Rectal smooth muscle tissue (tissue), 1 donor: ENCODE measurements at regions not wholly inside any gene's neighbourhood (a gene's known extent, or its start where the extent isn't known, plus 50 kb on each side); places are given as distances from the start of the nearest gene placed in this dataset.
"Not testable (repeated sequence)": the region's sequence is repeated elsewhere in the genome, so short reads cannot be mapped to it uniquely, and the experiment has no call there.

Experiments used
- H3K27ac ChIP-seq: one replicate; pipeline ENCODE4 v1.7.0; 2013; ENCODE audit warnings: low read depth, low read length, inconsistent platforms
- H3K27me3 ChIP-seq: one replicate; pipeline ENCODE4 v1.7.0; 2013; ENCODE audit warnings: low read length; ENCODE audit not compliant: control insufficient read depth, insufficient read depth
- H3K36me3 ChIP-seq: one replicate; pipeline ENCODE4 v1.7.0; 2013; ENCODE audit warnings: low read length; ENCODE audit not compliant: control insufficient read depth, insufficient read depth
- H3K4me1 ChIP-seq: one replicate; pipeline ENCODE4 v1.7.0; 2013; ENCODE audit warnings: low read length; ENCODE audit not compliant: control insufficient read depth, insufficient read depth
- H3K4me3 ChIP-seq: one replicate; pipeline ENCODE4 v1.7.0; 2013; ENCODE audit warnings: low read length
- H3K9ac ChIP-seq: one replicate; pipeline ENCODE4 v1.7.0; 2013; ENCODE audit warnings: low read length

DNA sequence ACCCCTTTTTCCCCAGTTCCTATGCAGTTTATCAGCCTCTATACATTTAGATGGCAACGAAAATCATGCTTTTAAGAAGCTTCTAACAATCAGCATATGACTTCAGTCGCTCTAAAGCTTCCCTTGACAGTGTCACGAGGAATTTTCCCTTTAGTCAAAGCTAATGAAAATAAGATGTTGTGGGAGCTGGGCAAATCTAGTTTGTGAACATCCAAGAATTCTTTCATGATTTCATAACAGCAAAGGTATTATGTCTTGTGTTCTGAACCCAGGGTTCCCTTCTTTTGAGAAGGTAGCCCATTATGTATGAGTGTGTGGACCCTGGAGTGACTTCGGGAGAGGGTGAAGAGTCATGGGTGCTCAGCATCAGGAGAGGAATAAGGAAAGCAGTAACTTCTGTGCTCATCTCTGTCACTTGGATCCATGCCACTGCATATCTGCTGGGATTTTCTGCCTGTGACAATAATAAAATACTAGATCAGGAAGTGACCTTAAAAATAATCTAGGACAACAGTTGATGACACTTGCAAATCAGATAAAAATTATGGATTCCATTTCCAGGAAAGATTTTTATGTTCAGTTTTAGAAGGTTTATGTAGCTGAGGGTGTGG is 102.4 kb downstream of the PCSK1 start:
- Histone ChIP-seq H3K4me3 (no peak overlapping the region), H3K27ac (no peak overlapping the region), H3K4me1 (no peaks in the 10 kb centered on the region), H3K36me3 (no peaks in the 10 kb centered on the region), H3K9ac (no peak overlapping the region), H3K27me3 (no peaks in the 10 kb centered on the region)

DNA sequence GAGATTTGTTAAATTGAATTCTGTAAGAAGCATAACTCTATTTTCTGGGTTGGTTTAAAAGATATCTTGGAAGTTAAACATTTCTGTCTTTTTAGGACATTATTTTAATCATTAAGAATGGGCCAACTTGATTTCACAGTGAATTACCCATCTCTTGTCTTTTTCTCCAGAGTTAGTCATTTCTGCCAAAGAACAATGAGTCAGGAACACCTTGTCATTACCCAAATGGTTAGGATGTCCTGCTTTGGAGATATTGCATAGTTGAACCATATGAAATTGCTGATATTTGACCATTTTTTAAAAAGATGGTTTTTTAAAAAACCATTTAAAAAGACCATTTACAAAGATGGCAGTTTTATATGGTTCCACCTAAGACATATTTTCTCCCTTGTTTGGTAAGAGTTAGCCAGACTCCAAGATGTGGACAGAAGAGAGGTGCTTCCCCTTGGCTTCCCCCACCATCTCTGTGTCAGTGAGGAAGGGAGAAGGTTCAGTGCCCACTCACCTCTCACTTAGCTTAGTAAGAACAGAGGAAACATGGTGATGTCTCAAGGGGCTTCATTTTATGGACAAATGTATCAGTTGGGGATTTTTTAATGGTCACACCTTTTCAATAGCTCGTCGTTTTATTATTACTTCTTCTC is 103.0 kb downstream of the PCSK1 start:
- Histone ChIP-seq H3K4me1 (no peaks in the 10 kb centered on the region), H3K27ac (no peak overlapping the region), H3K9ac (no peak overlapping the region), H3K27me3 (no peaks in the 10 kb centered on the region), H3K4me3 (no peak overlapping the region), H3K36me3 (no peaks in the 10 kb centered on the region)

DNA sequence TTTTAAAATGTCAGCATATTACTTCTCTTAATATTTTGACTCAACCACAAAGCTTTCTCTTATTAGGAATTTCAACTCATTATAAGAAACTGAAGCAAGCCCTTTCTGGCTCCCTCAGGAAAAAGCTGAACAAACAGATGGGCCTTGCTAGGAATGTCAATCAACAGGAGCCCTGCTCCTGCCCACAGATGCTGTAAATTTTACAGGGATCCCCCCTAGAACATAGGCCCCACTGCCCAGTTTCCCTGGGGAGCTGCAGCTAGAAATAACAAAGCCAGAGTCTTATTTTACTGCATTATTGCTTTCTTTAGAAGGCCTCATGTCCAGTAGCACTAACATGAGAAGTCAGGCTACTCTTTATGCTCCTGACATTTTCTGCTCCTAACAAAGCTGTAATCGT is 103.8 kb downstream of the PCSK1 start:
- H3K4me1 ChIP-seq = no peaks in the 10 kb centered on the region
- H3K4me3 ChIP-seq = no peak overlapping the region
- H3K27me3 ChIP-seq = no peaks in the 10 kb centered on the region
- no peak overlapping the region for H3K9ac ChIP-seq
- H3K27ac ChIP-seq = no peak overlapping the region
- no peaks in the 10 kb centered on the region for H3K36me3 ChIP-seq

DNA sequence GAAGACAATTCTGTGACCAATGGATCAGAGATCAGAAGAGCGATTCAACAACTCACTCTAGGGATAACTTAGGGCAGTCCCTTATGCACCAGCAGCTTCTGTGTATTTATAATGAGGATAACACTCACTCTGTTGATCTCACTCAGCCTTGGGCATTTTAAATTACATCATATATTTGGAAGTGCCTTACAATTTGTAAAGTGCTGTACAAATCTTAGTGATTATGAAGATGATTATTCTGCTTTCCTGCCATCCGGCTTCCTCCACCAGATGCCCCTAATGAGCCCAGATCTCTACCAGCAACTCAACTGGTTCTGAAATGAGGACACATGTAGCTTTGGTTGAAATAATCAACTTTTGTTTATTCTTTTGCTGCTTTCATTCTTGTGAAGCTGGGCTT is 105.3 kb downstream of the PCSK1 start:
- no peaks in the 10 kb centered on the region for H3K4me1 ChIP-seq
- no peak overlapping the region for H3K27ac ChIP-seq
- no peak overlapping the region for H3K9ac ChIP-seq
- no peaks in the 10 kb centered on the region for H3K27me3 ChIP-seq
- H3K36me3 ChIP-seq = no peaks in the 10 kb centered on the region
- H3K4me3 ChIP-seq = no peak overlapping the region

DNA sequence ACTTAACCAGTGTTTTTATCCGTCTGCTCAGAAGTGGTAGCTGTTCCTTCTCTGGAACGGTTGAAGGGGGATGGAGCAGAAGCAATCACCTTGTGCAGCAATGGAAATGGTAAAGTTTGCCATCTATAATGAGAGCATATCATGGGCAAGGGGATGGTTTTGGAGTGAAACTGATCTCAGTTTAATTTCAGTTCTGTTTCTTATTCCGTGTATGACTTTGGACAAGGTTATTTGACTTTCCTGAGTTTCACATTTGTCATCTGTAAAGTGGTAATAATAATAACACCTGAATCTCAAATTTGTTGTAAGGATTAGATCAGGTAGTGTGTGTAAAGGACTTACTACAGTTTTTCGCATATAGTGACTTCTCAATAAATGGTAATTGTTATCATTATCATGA is 106.1 kb downstream of the PCSK1 start:
- Histone ChIP-seq H3K36me3 (no peaks in the 10 kb centered on the region), H3K27me3 (no peaks in the 10 kb centered on the region), H3K27ac (no peak overlapping the region), H3K4me1 (no peaks in the 10 kb centered on the region), H3K4me3 (no peak overlapping the region), H3K9ac (no peak overlapping the region)

DNA sequence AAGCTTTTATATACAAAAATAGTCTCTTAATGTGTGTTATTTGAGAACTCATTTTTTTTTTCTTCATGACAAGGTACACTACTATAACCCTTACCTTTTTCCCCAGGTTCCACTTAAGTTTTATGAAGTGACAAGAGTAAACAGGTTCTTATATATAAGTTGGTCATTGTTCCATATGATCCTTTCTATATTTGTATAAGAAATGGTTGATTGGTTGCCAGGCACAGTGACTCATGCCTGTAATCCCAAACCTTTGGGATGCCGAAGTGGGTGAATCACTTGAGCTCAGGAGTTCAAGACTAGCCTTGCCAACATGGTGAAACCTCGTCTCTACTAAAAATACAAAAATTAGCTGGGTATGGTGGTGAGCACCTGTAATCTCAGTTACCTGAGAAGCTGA is 108.3 kb downstream of the PCSK1 start:
- H3K4me3 ChIP-seq = no peak overlapping the region
- H3K27me3 ChIP-seq = no peaks in the 10 kb centered on the region
- H3K27ac ChIP-seq = no peak overlapping the region

DNA sequence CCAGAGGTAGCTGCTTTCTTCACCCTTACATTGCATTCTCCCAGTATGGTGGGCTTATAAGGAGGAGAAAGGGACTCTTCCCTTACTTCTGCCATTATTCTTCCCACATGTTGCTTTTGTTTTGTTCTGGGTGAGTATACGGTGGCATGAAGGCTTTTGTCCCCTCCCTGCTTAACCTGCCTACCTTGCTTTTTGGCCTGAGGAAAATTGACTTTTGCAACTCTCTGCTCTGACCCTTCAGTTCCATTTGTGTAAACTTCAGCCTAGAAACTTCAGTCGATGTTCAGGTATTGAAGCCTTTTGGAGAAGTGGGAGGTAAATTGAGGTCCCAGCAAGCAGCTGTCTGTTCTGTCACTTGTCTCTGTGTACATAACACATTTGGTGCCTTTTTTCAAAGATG is 110.2 kb downstream of the PCSK1 start:
- H3K36me3 ChIP-seq = no peaks in the 10 kb centered on the region
- no peaks in the 10 kb centered on the region for H3K27me3 ChIP-seq
- H3K27ac ChIP-seq = no peak overlapping the region
- no peaks in the 10 kb centered on the region for H3K4me1 ChIP-seq
- no peak overlapping the region for H3K9ac ChIP-seq
- H3K4me3 ChIP-seq = no peak overlapping the region

More for the DNA sequence above, 108.3 kb downstream of the PCSK1 start:
- Histone ChIP-seq H3K4me1 (no peaks in the 10 kb centered on the region), H3K36me3 (no peaks in the 10 kb centered on the region), H3K9ac (no peak overlapping the region)

DNA sequence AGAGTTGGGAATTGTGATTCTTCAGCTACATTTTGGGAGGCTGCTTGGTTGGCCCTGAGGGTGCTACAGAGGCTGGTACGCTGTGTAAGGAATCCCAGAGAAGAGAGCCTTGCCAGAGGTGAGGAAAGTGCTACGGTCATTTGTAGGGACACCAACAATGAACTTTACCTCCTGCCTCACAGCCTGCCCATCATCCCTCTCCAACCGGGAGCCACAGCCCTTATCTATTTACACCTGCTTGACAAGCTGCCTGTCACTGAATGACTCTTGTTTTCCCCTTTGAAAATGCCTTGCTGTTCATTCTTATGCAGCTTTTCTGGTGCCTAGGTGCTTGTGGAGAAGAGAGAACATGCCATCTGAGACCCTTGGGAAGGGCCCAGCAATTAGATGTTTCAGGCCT is 110.8 kb downstream of the PCSK1 start:
- no peaks in the 10 kb centered on the region for H3K4me1 ChIP-seq
- no peak overlapping the region for H3K4me3 ChIP-seq
- H3K9ac ChIP-seq = no peak overlapping the region
- H3K36me3 ChIP-seq = no peaks in the 10 kb centered on the region
- H3K27ac ChIP-seq = no peak overlapping the region
- no peaks in the 10 kb centered on the region for H3K27me3 ChIP-seq

DNA sequence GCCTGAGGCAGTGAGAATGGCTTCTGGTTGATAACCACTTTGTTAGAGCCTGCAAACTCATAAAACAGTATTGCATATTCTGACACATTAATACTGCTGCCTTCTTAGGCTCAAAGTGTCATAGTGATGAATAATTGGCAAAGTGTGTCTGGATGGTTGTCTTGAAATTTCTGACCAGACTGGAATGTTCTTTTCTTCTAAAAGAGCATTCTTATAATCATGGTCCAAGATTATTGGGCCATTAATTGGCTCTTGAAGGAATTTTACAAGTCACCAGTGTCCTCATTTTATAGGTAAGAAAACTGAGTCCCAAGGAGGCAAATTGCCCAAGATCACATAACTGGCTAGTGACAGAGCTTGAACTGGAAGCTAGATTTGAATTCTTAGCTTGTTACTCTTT is 111.7 kb downstream of the PCSK1 start:
- Histone ChIP-seq H3K4me1 (no peaks in the 10 kb centered on the region), H3K27ac (no peak overlapping the region), H3K36me3 (no peaks in the 10 kb centered on the region), H3K27me3 (no peaks in the 10 kb centered on the region), H3K4me3 (no peak overlapping the region), H3K9ac (no peak overlapping the region)

DNA sequence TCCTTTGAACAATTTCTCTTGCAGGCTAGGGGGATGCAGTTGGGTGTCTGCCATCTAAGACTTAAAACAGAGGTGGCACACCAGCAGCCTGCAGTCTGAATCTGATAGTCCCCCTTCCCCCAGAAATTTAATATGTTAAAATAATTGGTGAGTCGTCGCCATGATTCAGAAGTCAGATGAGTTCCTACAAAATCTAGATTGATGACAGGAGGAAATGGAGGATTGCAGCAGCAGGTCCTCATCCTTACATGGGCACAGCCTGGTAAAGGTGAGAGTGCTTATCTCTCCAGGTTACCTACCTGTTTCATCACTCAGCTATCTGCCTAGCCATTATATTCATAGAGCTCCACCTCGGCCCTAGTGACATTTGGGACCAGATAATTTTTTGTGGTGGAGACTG is 112.3 kb downstream of the PCSK1 start:
- no peak overlapping the region for H3K9ac ChIP-seq
- no peaks in the 10 kb centered on the region for H3K27me3 ChIP-seq
- H3K4me1 ChIP-seq = no peaks in the 10 kb centered on the region
- no peak overlapping the region for H3K27ac ChIP-seq
- H3K36me3 ChIP-seq = no peaks in the 10 kb centered on the region
- H3K4me3 ChIP-seq = no peak overlapping the region

DNA sequence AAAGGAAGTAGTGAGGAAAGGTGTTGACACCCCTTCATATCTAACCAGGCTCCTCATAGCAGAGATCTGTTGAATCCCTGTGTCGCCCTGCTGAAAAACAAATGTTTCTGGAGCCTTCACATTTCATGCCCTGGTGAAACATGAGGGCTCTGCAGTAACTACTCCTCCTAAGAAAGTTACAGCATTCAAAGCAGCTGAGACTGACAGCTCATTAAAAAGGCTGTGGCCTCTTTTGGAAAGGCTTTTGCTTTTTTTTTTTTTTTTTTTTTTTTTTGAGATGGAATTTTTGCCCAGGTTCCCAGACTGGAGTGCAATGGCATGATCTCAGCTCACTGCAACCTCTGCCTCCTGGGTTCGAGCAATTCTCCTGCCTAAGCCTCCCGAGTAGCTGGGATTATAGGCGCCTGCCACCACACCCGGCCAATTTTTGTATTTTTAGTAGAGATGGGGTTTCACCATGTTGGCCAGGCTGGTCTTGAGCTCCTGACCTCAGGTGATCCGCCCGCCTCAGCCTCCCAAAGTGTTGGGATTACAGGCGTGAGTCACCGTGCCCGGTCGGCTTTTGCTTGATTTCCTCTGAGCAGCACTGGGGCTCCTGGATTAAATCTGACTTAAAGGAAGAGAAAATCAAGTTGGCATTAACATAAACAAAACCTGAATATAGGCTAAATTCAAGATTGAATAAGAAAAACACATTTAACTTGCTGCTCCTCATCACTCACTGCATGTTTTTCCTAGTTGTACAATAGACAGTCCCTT is 112.9 kb downstream of the PCSK1 start:
- not testable (repeated sequence) for H3K27ac ChIP-seq, H3K4me1 ChIP-seq, H3K9ac ChIP-seq, H3K36me3 ChIP-seq, H3K27me3 ChIP-seq, H3K4me3 ChIP-seq

DNA sequence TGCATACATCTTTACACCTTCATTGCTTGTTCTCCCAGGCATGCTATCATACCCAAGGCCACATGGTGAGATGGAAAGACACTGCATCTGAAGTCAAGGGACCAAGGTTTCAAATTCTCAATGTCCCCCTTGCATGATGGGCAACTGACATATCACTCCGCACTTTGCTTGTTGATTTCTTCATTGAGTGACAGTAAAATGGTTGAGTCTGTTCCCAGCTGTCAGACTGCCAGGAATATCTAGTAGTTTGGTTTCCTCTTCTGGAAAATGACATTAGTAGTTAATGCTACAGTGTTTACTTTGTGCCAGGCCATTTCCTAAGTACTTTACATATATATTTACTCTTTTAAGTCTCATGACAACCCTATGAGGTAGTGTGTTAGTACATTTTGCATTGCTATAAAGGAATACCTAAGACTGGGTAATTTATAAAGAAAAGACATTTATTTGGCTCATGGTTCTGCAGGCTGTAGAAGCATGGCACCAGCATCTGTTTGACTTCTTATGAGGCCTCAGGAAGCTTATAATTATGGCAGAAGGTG is 114.4 kb downstream of the PCSK1 start:
- Histone ChIP-seq H3K9ac (no peak overlapping the region), H3K36me3 (no peaks in the 10 kb centered on the region), H3K27me3 (no peaks in the 10 kb centered on the region), H3K27ac (no peak overlapping the region), H3K4me3 (no peak overlapping the region), H3K4me1 (no peaks in the 10 kb centered on the region)
